HG02973 (cell line): ENCODE measurements at regions not wholly inside any gene's neighbourhood (a gene's known extent, or its start where the extent isn't known, plus 50 kb on each side); places are given as distances from the start of the nearest gene placed in this dataset.
"Not testable (repeated sequence)": the region's sequence is repeated elsewhere in the genome, so short reads cannot be mapped to it uniquely, and the experiment has no call there.

Experiments
- ATAC-seq: cut with Tn5 transposase; IDR thresholded peaks from one replicate; pipeline ENCODE4 v1.9.1; 2021; ENCODE audit warnings: moderate library complexity; ENCODE audit not compliant: unreplicated experiment

DNA sequence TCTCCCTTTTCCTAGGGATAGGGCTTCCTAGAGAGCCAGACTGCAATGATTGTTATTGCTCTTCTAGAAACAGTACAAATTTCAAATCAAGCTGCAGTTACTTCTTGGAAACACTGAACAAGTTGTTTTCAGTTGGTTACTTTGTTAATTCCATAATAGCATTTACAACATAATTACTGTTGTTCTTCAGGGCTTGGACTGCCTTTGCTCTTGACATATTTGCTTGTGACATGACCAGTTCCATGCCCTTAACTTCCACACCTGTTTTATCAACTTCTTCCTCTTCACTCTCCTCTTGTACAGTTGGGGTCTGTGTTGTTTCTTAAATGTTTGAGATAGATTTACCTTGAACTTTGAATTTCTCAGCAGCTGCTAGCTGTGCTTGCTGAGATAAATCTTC lies 104.4 kb downstream of the SEC23IP start:
- ATAC-seq, result no peak

DNA sequence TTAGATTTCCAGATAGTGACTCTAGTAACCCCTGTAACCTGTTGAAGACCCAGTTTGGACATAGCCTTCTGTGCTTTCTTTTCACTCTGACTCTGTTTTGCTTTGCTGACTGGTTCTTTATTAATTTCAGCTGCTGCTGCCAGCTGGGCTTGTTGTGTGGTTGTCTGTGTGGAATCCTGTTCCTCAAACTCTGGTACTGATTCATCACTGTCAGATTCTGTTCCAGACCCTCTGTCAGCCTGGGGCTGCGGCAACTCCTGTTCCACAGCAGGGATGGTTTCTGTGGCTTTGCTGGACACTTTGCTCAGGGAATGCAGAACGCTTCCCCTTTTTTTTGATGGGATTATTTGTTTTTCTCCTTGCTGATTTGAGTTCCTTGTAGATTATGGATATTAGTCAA lies 104.9 kb downstream of the SEC23IP start:
- no peak for ATAC-seq

- ATAC-seq, result no peak
Observed at GRCh38 chr10:120002785-120003184, 110.3 kb downstream of the SEC23IP start.

GRCh38 chr10:120005207-120006201 lies 113.0 kb downstream of the SEC23IP start:
- ATAC-seq, result no peak

DNA sequence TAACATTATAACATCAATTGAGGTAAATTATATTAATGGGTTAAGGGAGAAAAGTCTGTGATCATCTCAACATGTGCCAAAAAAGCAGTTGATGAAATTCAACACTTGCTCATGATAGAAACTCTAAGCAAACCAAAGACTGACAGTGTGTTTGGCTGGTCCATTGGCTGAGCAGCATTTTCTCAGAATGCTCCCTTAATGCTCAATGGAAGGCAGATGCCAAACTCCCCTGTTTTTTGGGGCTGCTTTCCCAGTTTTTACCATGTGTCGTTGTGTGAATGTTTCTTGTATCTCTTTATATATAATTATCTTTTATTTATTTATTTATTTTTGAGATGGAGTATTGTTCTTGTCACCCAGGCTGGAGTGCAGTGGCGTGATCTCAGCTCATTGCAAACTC lies 114.7 kb downstream of the SEC23IP start:
- ATAC-seq, result no peak

- no peak for ATAC-seq
Observed at GRCh38 chr10:120011359-120012130, 119.0 kb downstream of the SEC23IP start.

DNA sequence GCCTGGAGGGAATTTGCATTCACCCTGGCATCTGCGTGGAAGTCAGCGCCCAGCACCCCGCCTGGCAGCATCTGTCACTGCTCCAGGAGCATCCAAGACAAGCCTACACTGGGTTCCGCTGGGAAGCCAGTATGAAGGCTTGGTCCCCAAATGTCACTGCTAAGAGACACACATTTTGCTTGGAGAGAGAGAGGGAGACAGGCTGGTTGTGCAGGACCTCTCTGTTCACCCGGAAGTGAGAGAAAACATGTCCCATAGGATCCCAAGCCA lies 119.5 kb downstream of the SEC23IP start:
- no peak for ATAC-seq

- no peak for ATAC-seq
Observed at GRCh38 chr10:120012566-120012965, 120.0 kb downstream of the SEC23IP start.

GRCh38 chr10:120014031-120014430 lies 121.5 kb downstream of the SEC23IP start:
- ATAC-seq, result no peak

DNA sequence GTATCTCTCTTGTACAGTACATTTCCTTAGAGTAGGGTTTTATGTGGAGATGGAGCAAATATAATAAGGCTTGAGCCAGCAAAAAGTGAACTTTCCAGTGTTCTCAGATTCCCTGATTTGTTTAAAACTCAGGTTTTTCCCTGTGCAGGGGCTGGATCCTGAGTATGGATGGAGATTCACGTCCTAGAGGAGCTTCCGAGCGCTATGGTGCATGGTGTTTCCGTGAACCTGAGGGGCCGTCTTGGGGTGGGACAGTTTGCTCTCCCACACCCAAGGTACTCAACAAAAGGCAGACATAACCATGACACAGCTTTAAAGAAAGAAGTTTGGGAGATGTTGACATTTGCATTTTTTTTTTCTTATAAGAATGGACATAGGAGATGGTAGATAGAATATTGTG lies 122.5 kb downstream of the SEC23IP start:
- no peak for ATAC-seq

DNA sequence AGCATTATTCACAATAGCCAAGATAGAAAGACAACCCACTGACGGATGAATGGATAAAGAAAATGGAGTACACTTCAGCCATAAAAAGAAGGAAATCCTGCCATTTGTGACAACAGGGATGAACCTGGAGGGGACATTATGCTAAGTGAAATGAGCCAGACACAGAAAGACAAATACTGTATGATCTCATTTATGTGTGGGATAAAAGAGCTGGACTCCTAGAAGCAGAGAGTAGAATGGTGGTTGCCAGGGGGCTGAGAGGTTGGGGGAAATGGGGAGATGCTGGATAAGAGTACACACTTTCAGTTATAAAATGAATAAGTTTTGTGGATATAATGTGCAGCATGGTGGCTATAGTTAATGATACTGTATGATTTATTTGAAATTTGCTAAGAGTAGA lies 124.4 kb downstream of the SEC23IP start:
- no peak for ATAC-seq

DNA sequence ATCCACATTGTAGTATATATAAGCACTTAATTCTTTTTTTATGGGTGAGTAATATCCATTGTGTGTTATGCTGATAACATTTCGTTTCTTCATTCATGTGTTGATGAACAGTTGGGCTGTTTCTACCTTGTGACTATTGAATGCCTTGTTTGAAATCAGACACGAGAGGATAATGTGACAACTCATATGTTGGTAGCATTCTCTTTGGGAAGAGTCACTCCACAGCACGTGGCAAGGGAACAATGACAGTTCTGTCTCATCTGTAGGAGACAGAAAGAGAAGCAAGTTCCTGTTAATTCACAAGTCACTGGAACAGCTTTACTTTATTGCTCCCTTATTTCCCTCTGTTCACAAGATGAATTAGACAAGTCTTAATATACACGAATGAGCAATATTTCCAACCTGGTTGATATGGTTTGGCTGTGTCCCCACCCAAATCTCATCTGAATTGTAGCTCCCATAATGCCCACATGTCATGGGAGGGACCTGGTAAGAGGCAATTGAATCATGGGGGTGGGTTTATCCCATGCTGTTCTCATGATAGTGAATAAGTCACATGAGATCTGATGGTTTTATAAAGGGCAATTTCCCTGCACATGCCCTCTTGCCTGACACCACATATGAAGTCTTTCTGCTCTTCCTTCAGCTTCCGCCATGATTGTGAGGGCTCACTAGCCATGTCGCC lies 125.3 kb downstream of the SEC23IP start:
- no peak for ATAC-seq

GRCh38 chr10:120018695-120019094 lies 126.2 kb downstream of the SEC23IP start:
- no peak for ATAC-seq

DNA sequence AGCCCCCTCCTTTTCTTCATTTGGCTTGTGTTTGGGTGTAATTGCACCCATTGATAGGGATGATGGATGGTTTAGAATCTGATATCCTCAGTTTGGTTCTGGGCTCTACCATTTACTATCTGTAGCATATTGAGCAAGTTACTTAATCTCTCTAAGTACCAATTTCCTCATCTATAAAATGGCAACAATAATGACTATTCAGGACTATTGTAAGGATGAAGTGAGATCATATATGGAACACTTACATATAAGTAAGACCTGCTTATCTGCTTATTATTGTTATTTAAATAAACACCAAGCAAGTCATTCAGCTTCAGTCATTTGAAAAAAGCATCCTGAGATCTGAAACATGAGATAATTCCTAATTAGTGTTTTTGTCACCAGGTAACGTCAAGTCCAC lies 127.0 kb downstream of the SEC23IP start:
- no peak for ATAC-seq

DNA sequence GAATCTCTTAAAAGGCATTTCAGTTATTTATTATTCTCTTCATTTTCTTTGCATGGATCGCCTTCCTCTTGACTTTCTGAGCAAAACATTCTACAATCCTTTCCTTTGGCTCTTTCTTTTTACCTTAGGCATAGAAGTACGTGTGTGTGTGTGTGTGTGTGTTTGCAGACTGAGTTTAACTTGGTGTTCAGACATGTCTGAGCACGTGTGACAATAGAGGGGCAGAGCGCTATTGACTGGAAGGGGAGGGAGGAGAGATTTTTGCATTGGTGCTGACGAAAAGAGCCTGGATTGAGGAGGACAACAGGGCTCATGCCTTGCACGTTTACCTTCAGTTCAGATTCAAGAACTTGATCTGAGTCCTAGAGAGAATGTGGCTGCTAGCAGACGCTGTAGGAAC lies 129.8 kb downstream of the SEC23IP start:
- no peak for ATAC-seq

- no peak for ATAC-seq
Observed at GRCh38 chr10:120034236-120034635, 141.7 kb downstream of the SEC23IP start.

DNA sequence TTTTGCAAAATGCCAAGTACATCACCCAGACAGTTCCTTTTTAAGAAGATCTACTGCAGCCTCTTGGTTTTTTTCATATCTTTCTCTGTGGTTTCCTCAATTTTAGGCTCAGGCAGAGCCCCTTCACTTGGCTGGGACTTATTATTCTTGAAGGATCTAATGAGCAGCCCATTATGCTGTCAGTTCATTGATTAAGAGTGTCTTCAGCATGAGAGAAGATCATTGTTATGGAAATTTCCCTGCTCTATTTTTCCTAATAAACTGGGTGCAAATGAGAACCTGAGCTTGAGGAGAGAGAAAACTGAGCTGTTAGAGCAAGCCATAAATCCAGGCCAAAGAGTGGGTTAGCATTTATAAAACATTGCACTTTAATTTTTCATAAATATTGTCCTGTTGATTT lies 146.5 kb downstream of the SEC23IP start:
- ATAC-seq, result no peak

GRCh38 chr10:120039826-120040225 lies 147.3 kb downstream of the SEC23IP start:
- no peak for ATAC-seq

GRCh38 chr10:120041807-120042559 lies 149.5 kb downstream of the SEC23IP start:
- ATAC-seq, result no peak

DNA sequence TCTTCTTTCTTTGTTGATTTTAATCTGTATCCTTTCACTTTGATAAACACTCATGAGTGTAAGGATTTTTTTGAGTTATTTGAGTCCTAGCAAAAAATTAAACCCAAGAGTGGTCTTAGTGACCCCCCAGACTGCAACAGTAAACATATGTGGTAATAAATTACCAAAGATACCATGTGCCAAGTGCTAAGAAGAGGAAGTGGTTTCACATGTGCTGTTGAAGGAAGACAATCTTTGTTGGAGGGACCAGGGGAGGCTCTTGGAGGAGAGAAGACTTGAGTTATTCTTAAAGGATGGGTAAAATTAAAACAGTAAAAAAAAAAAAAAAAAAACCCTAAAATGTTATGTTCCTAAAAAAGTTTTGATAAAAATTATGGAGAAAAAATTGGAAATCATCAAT lies 150.2 kb downstream of the SEC23IP start:
- ATAC-seq, result no peak

DNA sequence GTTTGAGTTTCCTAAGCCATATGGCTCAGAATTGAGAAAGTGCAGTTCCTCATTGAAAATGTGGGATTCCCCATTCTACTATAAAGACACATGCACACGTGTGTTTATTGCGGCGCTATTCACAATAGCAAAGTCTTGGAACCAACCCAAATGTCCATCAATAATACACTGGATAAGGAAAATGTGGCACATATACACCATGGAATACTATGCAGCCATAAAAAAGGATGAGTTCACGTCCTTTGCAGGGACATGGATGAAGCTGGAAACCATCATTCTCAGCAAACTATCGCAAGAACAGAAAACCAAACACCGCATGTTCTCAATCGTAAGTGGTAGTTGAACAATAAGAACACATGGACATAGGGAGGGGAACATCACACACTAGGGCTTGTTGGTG lies 154.8 kb downstream of the SEC23IP start:
- ATAC-seq, result not testable (repeated sequence)
